GM19240 (cell line): ENCODE measurements at regions not wholly inside any gene's neighbourhood (a gene's known extent, or its start where the extent isn't known, plus 50 kb on each side); places are given as distances from the start of the nearest gene placed in this dataset.

ENCODE experiments used
- DNase-seq: peaks from one replicate; pipeline ENCODE4 v3.0.0; 2011; ENCODE audit warnings: low spot score; ENCODE audit not compliant: insufficient read length

DNA sequence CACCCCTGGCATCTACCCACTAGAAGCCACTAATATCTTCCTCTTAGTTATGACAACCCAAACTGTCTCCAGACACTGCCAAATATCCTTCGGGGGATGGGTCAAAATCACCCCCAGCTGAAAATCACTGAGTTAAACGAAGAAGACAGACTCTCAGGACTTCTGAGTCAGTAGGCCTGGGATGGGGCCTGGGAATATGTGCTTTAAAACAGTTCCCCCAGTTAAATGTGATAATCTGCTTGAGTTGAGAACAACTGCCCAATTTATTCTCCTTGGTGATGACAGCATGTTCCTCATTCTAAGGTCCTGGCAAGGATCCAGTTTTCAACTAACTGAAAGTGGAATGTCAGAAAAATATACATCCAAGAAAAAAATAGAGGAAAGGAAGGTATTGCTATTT lies 52.4 kb downstream of the CBLL2 start:
- no peak for DNase-seq

DNA sequence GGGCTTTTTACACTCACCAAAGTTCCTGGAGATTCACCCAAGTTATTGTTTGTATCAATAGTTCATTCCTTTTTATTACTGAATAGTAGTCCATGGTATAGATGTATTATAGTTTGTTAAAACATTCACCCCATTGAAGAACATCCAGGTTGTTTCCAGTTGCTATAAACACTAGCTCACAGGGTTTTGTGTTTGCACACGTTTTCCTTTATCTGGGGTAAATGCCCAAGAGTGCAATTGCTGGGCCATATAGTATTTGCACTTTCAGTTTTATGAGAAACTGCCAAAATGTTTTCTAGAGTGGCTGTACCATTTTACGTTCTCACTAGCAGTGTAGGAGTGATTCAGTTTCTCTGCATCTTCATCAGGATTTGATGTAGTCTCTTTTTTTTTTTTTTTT lies 57.1 kb downstream of the CBLL2 start:
- no peak for DNase-seq

DNA sequence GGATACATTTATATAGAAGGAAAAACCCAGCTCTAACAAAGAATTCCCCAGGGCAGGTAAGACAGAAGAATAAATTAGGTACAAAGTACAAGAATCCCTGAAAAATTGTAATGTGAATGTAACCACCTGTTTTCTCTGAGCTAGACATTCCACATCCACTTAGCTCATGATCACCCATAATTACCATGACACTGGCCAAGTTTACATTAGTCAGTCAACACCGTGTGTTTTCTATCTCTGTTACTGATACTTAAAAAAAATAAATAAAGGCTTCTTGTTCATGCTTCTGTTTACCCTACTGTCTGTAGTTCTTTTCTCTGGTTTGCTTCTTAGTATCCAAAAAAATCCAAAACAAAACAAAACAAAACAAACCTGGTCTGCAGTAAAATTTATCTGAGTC lies 66.0 kb downstream of the CBLL2 start:
- DNase-seq = no peak

DNA sequence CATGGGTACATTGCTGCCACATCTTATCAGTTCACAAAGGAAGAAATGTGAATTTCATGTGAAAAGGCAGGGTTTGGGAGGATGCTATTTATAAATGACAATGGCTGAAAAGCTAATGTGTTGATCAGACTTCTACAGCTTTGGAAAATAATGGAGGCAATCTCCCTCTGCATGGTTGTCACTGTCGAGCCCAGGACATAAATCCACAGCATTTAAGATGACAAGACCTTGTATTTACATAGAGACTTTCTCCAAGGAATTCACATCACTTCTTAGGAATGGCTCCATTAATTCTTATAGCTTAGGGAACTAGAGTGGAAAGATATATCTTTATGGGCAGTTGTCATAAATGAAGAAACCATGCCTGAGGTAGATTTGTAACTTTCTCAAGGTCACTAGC lies 66.7 kb downstream of the CBLL2 start:
- DNase-seq = no peak

DNA sequence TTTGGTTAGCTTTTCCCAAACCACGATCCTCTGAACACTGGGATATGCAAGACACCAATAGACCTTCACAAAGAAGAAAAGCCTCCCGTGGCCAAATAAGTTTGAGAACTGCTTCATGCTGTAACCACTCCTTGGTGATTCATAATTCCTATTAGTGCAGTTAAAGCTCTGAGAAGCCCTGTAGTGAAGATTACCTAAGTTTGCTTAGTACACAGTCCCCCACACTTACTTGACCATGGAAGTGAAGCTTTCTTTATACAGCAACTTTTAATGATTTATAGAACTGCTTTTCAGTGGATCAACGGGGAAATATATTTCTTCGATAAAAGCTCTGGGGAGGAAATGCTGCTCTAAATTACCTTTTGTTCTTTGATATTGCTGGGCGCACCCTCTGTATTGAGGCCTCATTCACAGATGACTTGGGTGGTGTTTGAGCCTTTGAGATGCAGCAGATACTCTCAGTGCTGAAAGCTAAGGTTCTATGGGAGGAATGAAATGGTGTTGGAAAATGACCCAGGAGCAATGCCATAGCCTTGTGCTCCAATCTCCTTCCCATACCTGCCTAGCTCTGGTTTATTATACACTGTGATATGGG lies 67.4 kb downstream of the CBLL2 start:
- DNase-seq = no peak

DNA sequence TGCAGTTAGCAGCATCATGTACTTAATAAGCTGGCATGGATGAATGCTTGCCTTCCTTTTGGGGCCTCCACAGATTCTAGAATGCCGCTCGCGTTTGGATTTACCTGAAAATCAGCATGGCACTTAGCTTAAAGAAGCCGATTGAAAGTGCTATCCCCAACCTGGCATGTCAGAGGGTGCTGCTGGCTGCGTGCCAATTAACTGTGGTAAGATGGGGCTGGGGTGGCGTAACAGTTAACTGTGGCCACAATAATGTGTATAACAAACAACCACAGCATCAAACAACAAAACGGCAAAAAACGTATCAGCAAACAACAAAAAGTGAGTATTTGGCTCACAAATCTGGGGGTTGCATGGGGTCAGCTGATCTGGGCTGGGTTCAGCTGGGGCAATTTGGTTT lies 70.5 kb downstream of the CBLL2 start:
- DNase-seq = no peak

DNA sequence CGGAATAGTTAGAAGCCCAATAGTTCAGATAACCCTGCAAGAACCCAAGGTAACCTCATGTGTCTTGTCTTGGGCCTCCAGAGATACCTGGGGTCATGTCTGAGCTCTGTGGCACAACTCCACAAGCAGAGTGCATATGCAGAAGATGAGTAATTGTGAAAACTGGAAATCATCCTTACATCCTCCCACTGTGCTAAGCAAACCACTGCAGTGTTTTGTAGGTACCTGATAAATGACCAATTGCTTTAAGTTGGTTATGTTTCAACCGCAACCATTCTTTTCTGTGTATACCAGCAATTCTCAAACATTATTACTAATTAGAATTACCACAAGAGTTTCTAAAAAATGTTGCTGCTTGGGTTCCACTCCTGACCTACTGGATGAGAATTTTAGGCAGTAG lies 73.2 kb downstream of the CBLL2 start:
- no peak for DNase-seq

DNA sequence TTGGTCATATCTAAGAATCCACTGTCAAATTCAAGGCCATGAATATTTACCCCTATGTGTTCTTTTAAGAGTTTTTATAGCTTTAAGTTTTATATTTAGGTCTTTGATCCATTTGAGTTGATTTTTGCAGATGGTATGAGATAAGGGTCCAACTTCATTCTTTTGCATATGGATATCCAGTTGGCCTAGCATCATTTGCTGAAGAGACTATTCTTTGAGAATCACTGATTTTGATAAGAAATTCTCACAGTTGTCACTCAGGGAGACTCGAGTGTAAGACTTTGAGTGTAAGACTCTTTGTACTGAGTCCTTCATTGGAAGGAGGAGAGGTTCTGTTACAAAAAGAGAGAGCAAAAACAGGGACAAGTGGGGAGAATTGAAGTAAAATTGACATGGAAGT lies 74.8 kb downstream of the CBLL2 start:
- DNase-seq = no peak

DNA sequence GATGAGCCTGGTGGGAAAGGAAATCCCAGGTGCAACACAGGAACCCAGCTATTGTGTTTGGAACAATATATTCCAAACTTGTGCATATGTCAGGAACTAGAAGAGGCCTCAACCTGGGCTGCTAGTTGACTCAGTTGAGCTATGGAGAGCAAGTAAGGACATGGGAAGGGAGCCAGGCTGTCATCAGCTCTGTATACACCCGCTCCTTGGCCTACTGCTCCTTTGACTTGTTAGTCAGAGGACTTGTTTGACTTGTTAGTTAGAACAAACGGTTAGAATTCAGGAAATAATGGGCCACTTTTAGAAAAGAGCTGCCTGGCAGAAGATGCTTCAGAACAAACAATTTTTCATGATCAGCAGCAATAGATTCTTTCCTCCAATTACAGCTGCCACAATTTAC lies 76.4 kb downstream of the CBLL2 start:
- DNase-seq = no peak

DNA sequence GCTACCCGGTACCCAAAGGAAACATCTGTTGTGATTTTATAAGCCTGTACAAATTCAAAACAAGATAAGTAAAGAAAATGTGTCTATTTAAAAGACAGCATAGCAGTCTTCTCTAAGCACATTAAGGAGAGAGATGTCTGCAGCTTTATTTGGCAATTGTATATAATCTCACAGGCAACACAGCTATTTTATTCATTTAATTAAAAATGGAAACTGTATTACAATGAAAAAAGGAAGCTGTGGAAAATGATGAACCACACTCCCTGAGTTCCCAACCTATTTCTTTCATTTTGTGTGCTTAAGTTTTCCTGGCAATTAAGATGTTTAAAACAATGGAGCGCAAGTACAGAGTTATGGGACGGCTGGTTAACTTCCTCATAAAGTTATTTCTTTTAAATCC lies 78.4 kb downstream of the CBLL2 start:
- DNase-seq = no peak

DNA sequence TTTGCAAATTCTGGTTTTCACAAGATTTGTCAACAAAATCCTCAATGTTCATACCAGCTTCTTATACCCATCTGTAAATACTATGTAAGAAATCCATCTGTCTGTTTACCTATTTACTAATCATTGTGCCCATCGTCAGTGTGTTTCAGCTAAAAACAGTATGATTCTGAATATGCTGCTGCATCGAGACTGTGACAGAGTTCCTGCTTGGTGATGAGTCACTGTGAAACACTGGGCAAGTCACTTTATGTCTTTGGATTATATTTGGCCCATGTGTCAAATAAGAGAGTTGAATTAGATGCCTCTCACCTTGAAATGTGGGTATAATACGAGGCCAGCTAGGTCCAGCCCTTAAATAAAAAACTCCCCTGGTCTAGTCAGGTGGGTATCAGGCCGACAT lies 79.3 kb downstream of the CBLL2 start:
- no peak for DNase-seq

DNA sequence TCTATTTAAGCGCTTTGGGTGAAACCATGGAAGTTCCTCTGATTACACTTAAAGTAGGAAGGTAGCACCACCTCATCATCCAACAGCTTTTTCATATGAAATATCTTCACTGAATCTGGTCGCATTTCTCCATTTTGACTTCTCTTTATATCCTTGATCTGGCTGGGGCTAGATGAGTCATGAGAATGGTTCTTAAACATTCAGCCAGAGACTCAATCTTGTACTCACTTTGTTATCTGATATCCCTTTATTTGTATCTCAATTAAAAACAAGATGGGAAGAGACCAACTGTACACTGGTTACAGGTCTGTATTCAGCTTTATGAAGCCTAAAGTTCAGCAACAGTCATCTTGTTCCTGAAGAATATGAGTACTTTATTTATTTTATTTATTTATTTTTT lies 84.9 kb downstream of the CBLL2 start:
- DNase-seq = no peak

DNA sequence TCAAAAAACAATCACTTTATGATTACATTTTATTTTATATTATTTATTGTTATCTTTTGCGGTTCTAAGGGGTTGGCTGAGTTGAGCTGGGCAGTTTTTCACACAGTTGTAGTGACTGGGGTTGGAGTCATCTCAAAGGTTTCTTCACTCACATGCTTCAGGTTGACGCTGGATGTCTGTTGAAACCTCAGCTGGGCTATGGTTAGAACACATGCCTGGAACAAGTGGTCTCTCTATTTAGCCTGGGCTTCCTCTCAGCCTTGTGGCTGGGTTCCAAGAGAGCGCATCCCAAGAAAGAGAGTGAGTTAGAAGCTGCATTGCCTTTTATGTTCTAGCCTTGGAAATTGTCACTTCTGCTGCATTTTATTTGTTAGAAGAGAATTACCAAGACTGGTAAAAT lies 87.4 kb downstream of the CBLL2 start:
- DNase-seq = no peak

DNA sequence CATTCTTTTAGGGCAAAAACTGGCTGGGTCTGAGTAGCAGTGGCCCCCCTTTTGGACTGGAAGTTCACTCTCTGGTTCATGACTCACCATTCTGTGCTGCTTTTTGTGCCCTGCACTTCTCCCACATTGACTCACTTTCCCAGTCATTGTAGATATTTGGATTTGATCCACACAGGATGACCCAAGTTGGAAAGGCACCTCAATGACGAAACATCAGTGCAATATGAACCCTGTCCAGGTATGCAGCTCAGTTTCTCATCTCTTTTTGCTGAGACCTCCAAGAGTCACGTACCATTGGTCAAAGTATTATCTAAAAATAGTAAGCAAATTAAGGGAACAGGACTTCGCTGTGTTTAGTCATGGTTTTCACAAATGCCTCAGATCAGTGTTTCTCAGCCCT lies 92.7 kb downstream of the CBLL2 start:
- no peak for DNase-seq

DNA sequence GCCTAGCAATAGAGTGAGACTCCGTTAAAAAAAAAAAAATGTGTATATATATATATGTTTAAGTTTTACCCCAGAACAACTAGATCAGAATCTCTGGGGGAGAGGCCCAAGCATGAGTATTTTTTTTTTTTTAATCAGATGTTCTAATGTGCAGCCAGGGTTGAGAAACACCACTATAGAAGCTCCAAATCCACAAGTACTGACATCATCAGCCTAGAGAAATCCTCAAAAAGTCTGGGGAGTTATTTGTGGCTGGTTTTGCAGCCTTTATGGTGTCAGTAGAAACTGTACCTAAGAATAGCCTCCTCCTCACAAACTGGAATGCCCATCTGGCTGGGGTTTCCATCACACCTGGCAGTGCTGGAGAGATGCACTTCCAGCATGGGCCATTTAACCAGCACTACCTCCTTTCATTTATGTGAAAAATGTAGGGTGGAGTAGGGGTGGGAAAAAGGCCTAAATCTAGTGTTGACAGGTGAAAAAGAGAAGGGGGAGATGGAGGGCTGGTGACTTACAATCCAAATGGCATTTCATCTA lies 93.5 kb downstream of the CBLL2 start:
- no peak for DNase-seq

DNA sequence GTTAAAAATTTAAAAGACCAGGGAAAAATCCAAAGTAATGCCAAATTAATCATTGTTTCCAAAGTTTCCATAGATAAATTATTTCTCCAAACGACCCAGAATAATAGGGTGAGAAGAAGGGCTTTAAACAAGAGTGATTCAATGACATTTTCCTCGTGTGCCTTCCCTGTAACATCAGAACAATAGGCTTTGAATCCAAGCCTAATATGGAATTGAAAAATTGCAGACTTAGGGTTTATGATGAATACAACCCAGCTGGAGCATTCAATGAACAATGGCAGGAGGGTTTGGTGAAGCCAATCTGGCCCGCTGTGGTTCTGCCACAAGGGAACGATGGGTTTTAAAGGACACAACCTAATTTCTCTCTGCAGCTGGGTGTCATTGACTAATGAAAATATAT lies 94.2 kb downstream of the CBLL2 start:
- no peak for DNase-seq

DNA sequence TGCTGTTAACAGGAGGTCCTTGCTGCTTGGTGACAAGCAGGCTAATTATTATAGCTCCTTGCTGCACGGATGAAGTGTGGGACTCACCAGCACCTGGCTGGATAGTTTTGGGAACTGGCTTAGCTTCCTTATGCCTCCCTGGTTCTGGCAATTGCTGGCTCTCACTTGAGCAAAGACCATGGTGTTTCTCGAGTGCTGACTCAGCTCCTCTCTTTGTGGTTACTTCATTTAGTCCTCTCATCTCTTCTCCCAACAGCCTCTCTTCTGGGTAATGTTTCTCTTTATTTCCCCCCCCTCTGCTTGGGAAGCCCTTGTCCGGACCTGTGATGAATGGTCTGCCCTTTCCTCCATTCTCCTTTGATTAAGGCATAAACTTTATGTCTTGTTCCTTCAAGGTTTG lies 100.4 kb downstream of the CBLL2 start:
- no peak for DNase-seq

DNA sequence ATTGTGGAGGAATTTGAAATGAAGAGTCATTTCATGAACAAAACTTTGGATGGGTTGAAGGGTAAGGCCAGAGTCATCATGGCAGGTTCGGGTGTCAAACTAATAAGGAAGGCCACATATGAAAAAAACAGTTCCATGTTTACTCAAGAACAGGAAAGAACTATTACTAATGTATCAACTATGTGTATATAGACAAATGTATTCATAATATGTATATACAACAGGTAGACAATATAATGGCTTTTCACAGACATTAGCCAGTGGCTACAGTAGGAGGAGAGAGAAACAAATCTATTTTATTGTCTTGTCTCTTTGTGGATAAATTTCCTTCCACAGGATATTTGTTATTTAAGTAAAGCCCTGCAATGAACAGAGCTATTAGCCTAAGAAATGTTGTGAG lies 101.1 kb downstream of the CBLL2 start:
- DNase-seq = no peak

DNA sequence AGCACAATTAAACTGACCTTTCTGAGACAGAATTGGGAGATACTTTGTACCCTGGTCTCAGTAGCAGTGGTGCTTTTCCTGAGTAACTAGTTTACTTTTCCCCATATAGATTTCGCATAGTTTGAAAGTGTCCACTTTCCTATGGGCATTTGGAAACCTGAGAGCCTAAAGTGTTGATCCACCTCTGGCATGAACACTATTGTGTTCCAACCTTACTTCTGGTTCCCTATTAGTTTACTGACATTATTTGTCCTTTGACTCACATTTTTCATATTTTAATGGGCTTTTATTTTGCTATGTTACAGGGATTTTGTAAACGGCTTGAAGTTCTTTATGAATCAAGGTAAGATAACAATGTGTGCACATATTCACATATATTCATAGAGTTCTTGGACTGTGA lies 103.7 kb downstream of the CBLL2 start:
- DNase-seq = no peak

DNA sequence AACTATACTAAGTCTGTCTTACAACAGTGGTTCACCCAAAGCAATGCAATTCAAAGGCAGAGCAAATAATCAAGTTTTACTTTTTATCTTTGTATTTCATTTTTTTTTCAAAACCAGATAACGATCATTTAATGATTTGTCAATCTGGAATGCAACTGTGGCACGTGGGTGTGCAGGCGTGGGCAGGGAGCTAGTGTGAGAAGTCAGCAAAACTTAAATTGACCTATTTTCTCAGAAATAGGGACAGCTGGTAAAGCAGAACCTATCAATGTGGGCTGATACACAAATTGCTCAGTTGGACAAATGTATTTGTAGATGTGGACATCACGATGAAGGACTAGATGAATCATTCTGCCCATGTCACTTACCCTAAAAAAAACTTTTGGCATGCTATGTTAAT lies 105.6 kb downstream of the CBLL2 start:
- DNase-seq = no peak

DNA sequence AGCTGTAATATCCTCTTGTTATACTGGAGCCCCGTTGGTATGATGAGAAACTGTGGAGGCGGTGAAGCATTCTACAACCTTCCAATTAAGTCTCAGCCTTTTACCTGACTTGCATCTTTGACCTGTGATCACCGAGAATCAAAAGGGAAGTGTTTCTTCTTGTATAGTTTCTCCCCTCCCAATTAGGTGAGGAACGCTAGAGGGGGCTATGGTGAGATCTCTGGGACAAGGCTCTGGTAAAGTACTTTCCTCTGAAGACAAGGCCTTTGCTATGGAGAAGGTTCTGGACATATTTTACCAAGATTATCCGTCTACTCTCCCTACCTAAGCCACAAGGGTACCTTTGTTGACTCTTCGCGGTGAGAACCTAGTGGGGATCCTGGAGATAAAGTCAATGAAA lies 111.3 kb downstream of the CBLL2 start:
- DNase-seq = no peak

DNA sequence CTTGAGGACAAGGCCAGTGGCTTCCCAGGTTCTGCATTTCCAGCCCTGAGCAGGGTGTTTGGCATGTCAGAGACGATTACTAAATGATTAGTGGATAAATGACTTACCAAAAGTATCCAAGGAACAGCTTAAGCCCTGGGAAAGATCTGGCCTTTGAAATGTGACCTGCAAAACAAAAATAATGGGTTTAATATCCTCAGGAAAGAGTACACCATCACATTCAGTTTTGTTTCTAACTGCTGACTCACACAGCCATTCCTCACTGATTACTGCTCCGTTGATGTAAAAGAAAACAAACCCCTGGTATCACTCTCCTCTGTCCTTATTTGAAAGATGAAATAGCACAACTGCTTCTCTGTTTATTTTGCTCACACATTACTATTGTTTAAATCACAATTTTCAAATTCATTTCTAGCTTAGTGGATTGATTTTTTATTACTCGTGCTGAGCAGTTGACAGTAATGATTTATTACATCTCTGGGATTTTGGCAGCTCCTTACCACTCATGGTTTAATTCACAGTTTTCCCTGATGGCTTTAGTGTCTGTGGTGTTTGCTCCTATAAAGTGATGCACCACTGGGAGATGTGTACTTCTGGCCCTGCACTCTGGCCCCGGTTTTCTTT lies 117.0 kb downstream of the CBLL2 start:
- DNase-seq = no peak

DNA sequence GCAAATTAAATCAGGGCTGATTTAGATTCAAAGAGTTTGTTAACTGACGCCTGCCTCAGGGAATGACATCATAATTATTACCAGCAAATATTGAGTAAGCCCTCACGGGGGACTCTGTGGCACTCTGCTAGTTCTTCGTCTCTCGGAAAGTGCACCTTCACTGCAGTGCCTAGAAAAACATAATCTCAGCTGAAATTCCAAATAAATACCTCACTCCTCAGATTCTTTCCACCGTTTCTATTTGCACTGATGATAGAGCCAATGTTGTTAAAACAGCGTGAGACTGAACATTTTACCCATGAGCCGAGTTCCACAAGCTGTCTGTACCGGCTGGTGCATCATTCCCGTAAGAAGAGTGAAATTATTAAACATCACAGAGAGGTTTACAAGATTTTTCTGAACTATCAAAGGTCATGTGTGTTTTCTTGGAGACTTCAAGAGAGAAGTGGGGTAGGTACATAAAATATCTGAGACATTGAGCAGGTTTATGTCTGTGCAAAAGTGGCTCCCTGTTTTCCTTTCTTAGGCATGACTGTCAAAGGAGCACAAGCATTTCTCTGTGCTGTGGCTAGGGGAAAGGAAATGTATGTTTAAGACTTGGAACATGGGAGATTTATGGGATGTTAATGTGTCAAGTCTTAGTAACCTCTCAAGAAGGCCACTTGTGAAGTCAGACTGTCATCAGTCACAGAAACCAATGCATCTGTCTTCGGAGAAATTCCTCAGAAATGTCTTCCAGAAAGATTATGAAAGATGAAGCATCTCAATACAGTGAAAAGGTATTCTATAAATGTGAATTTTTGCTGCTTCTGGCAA lies 119.6 kb downstream of the CBLL2 start:
- DNase-seq = no peak
